NB4 (cell line): ENCODE measurements at regions not wholly inside any gene's neighbourhood (a gene's known extent, or its start where the extent isn't known, plus 50 kb on each side); places are given as distances from the start of the nearest gene placed in this dataset.

Source experiments
- DNase-seq: peaks from one replicate; pipeline ENCODE4 v3.0.0; 2010; ENCODE audit warnings: low read depth
- H3K4me3 ChIP-seq: one replicate; pipeline ENCODE4 v1.5.1; 2011; ENCODE audit warnings: mild to moderate bottlenecking, low read depth, low read length, moderate library complexity
- CTCF ChIP-seq: IDR thresholded peaks from one replicate; pipeline ENCODE4 v1.5.1; 2012; ENCODE audit warnings: low read depth, low read length
- MAX ChIP-seq: IDR thresholded peaks from 2 replicates; pipeline ENCODE4 v1.6.1; 2011; ENCODE audit warnings: low read depth, low read length
- MYC ChIP-seq: IDR thresholded peaks from 2 replicates; pipeline ENCODE4 v1.6.1; 2011; ENCODE audit warnings: low read depth, low read length
- POLR2A ChIP-seq: IDR thresholded peaks from 2 replicates; pipeline ENCODE4 v1.6.1; 2011; ENCODE audit warnings: mild to moderate bottlenecking; ENCODE audit not compliant: insufficient read length; ENCODE audit errors: extremely low read depth

- TF ChIP-seq CTCF (peak; percentile 45), MYC (no peak)
- peak; percentile 54 for DNase-seq
- no peak overlapping the region for H3K4me3 ChIP-seq
Observed at GRCh38 chr1:4172644-4173599, 272.9 kb upstream of the C1orf174 start.

- no peak overlapping the region for H3K4me3 ChIP-seq
- DNase-seq, result no peak
- no peak for TF ChIP-seq CTCF
- no peak for TF ChIP-seq MAX
- no peak for TF ChIP-seq MYC
- no peak for TF ChIP-seq POLR2A
Observed at GRCh38 chr1:4173731-4174130, 273.7 kb upstream of the C1orf174 start.

GRCh38 chr1:4174291-4175200 lies 274.5 kb upstream of the C1orf174 start:
- TF ChIP-seq CTCF (no peak), MAX (no peak), MYC (no peak), POLR2A (no peak)
- DNase-seq, result no peak
- no peak overlapping the region for H3K4me3 ChIP-seq

- no peak for TF ChIP-seq MAX
- no peak for DNase-seq
- no peak overlapping the region for H3K4me3 ChIP-seq
Observed at GRCh38 chr1:4175566-4176405, 275.7 kb upstream of the C1orf174 start.

- DNase-seq, result no peak
- H3K4me3 ChIP-seq, result no peak overlapping the region
- no peak for TF ChIP-seq POLR2A
- no peak for TF ChIP-seq MAX
- no peak for TF ChIP-seq MYC
- no peak for TF ChIP-seq CTCF
Observed at GRCh38 chr1:4176841-4177240, 276.8 kb upstream of the C1orf174 start.
